ENCODE measurements at regions not wholly inside any gene's neighbourhood (a gene's known extent, or its start where the extent isn't known, plus 50 kb on each side); places are given as distances from the start of the nearest gene placed in this dataset.

- no peak overlapping the region for H3K27ac Mint-ChIP-seq
- no peaks in the 10 kb centered on the region for H3K36me3 Mint-ChIP-seq
- ChIA-PET CTCF (no interaction called here), POLR2A (no interaction called here)
- no peaks in the 10 kb centered on the region for H3K9me3 Mint-ChIP-seq
- H3K4me3 Mint-ChIP-seq, result no peak overlapping the region
- ATAC-seq, result no peak
- H3K27me3 Mint-ChIP-seq (ENCODE audit: low read depth), result no peaks in the 10 kb centered on the region
- H3K4me1 Mint-ChIP-seq, result peaks cover 37% of the 10 kb centered on the region
- no peak for DNase-seq (ENCODE audit: low spot score)
- TF ChIP-seq, protein P1, sequence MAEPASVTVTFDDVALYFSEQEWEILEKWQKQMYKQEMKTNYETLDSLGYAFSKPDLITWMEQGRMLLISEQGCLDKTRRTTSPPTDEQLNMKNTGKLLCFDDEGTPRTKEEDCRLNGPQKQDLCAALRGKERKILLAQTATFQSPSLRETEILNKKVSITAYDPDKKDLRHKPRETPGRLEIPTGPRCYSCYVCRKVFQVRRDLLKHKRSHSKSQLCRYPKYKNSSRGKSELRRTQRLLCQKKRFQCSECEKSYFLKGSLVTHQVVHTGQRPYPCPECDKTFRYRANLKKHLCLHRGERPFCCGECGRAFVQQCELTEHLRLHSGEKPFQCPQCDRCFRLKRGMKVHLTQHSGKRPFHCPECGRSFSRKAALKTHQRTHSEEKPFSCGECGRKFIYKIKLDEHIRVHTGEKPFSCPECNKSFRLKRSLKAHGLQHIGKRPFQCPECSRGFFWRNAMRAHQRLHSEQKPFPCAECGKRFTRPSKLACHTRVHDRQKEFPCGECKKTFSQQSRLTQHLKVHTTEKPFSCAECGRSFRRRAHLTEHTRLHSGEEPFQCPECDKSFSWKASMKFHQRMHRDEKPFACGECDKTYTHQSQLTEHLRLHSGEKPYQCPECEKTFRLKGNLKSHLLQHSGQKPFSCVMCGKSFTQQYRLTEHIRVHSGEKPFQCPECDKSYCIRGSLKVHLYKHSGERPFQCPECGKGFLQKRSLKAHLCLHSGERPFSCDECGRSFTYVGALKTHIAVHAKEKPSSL (CRISPR knock-in tag; conservative IDR thresholded peaks at IDR 0.05), result no peak
- TF ChIP-seq SOX15 (CRISPR knock-in tag; IDR thresholded peaks at IDR 0.05), result no peak
- TF ChIP-seq E2F1 (CRISPR knock-in tag; IDR thresholded peaks at IDR 0.05), result no peak
- no peak for TF ChIP-seq ARID4B (CRISPR knock-in tag; IDR thresholded peaks at IDR 0.05; ENCODE audit: borderline replicate concordance)
- no peak for TF ChIP-seq NR2C2 (CRISPR knock-in tag; IDR thresholded peaks at IDR 0.05)
- peak; percentile 61; the same call in 1 of the 2 replicates for TF ChIP-seq ZNF121 (CRISPR knock-in tag; IDR thresholded peaks at IDR 0.05)
- no peak for TF ChIP-seq USF2 (CRISPR knock-in tag; IDR thresholded peaks at IDR 0.05)
- no peak for TF ChIP-seq ZNF138 (CRISPR knock-in tag; conservative IDR thresholded peaks at IDR 0.05)
Observed at GRCh38 chr5:164186550-164186949, 681.1 kb downstream of the MAT2B start.

GRCh38 chr5:164187785-164188184 lies 682.4 kb downstream of the MAT2B start:
- H3K36me3 Mint-ChIP-seq, result no peaks in the 10 kb centered on the region
- no peak overlapping the region for H3K27ac Mint-ChIP-seq
- H3K9me3 Mint-ChIP-seq, result no peaks in the 10 kb centered on the region
- H3K27me3 Mint-ChIP-seq (ENCODE audit: low read depth), result no peaks in the 10 kb centered on the region
- POLR2A ChIA-PET, result no interaction called here
- TF ChIP-seq, protein P2, sequence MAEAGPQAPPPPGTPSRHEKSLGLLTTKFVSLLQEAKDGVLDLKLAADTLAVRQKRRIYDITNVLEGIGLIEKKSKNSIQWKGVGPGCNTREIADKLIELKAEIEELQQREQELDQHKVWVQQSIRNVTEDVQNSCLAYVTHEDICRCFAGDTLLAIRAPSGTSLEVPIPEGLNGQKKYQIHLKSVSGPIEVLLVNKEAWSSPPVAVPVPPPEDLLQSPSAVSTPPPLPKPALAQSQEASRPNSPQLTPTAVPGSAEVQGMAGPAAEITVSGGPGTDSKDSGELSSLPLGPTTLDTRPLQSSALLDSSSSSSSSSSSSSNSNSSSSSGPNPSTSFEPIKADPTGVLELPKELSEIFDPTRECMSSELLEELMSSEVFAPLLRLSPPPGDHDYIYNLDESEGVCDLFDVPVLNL (CRISPR knock-in tag; IDR thresholded peaks at IDR 0.05; ENCODE audit: borderline replicate concordance, low read depth), result no peak
- TF ChIP-seq, protein P3, sequence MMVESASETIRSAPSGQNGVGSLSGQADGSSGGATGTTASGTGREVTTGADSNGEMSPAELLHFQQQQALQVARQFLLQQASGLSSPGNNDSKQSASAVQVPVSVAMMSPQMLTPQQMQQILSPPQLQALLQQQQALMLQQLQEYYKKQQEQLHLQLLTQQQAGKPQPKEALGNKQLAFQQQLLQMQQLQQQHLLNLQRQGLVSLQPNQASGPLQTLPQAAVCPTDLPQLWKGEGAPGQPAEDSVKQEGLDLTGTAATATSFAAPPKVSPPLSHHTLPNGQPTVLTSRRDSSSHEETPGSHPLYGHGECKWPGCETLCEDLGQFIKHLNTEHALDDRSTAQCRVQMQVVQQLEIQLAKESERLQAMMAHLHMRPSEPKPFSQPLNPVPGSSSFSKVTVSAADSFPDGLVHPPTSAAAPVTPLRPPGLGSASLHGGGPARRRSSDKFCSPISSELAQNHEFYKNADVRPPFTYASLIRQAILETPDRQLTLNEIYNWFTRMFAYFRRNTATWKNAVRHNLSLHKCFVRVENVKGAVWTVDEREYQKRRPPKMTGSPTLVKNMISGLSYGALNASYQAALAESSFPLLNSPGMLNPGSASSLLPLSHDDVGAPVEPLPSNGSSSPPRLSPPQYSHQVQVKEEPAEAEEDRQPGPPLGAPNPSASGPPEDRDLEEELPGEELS (CRISPR knock-in tag; IDR thresholded peaks at IDR 0.05), result no peak
- ATAC-seq (no peak), DNase-seq (ENCODE audit: low spot score) (no peak)
- peaks cover 37% of the 10 kb centered on the region for H3K4me1 Mint-ChIP-seq
- H3K4me3 Mint-ChIP-seq, result no peak overlapping the region
- CTCF ChIA-PET, result no interaction called here
